ENCODE measurements at regions not wholly inside any gene's neighbourhood (a gene's known extent, or its start where the extent isn't known, plus 50 kb on each side); places are given as distances from the start of the nearest gene placed in this dataset.
A peak's percentile ranks its signal among the peaks of the same experiment; 100 is the strongest.

GRCh38 chr5:2335125-2335732 is 416.2 kb downstream of the IRX2 start:
- Histone ChIP-seq H2BK12ac (ENCODE audit: low read depth, low read length) (no peak overlapping the region), H2BK20ac (ENCODE audit: low read length) (no peak overlapping the region), H3K9ac (replicated peaks in 1 of 4; ENCODE audit: extremely low read depth in 1 of 4, low read depth in 3 of 4, low read length in 3 of 4) (no peak overlapping the region), H2BK120ac (replicated peaks; ENCODE audit: low read depth, low read length) (no peak overlapping the region), H3K14ac (ENCODE audit: insufficient read length) (no peak overlapping the region), H3K23ac (ENCODE audit: insufficient read length) (no peak overlapping the region), H3K4me2 (ENCODE audit: insufficient read depth in 1 of 2, low read depth in 2 of 2, low read length in 2 of 2) (no peak overlapping the region; a peak in 1 of 4 replicates), H2BK15ac (ENCODE audit: low read length) (no peak overlapping the region), H4K5ac (ENCODE audit: insufficient read length, low read depth, low read length) (no peak overlapping the region), H3K4ac (replicated peaks; ENCODE audit: insufficient read length, low read depth, low read length) (no peak overlapping the region), H3K9me3 (ENCODE audit: insufficient read depth in 2 of 2, low read depth in 1 of 2, low read length in 1 of 2) (no peaks in the 10 kb centered on the region), H3K36me3 (ENCODE audit: control insufficient read depth in 2 of 4, insufficient read depth in 4 of 4, low read length in 3 of 4) (no peaks in the 10 kb centered on the region; a peak in 2 of 8 replicates), H3K56ac (replicated peaks; ENCODE audit: insufficient read length, low read depth, low read length) (no peak overlapping the region), H3K27me3 (replicated peaks in 1 of 4; ENCODE audit: control insufficient read depth in 3 of 4, extremely low read depth in 1 of 4, insufficient read depth in 3 of 4, low read length in 3 of 4) (no peaks in the 10 kb centered on the region; a peak in 1 of 7 replicates), H3K23me2 (ENCODE audit: low read depth, low read length) (no peaks in the 10 kb centered on the region), H3K4me1 (replicated peaks in 1 of 4; ENCODE audit: control insufficient read depth in 3 of 4, insufficient read depth in 4 of 4, low read length in 3 of 4) (peaks cover 0 to 12% (median under 1%) of the 10 kb centered on the region in 4 experiments; a peak in 1 of 7 replicates), H2AFZ (ENCODE audit: low read length) (no peak overlapping the region), H2BK5ac (ENCODE audit: low read depth, low read length) (no peak overlapping the region), H3K79me1 (ENCODE audit: low read depth, low read length) (0 out of 2 replicates have a peak, but pooled peaks cover 2% of the 10 kb centered on the region), H2AK5ac (ENCODE audit: low read depth, low read length) (no peak overlapping the region), H4K91ac (replicated peaks; ENCODE audit: insufficient read length, low read length) (no peak overlapping the region), H3K4me3 (ENCODE audit: extremely low read depth in 1 of 4, insufficient read depth in 2 of 4, low read depth in 3 of 4, low read length in 4 of 4) (no peak overlapping the region), H4K8ac (ENCODE audit: extremely low read depth, insufficient read depth, low read length) (no peak overlapping the region), H3K79me2 (ENCODE audit: control insufficient read depth in 1 of 2, insufficient read depth in 2 of 2, low read length in 2 of 2) (no peaks in the 10 kb centered on the region; a peak in 1 of 4 replicates), H3K18ac (ENCODE audit: extremely low read depth, low read length) (peak overlapping the region; percentile 38), H4K20me1 (replicated peaks in 1 of 2; ENCODE audit: control insufficient read depth in 1 of 2, insufficient read depth in 2 of 2, low read length in 2 of 2) (peaks cover 0 to 6% of the 10 kb centered on the region in 2 experiments), H3K27ac (ENCODE audit: low read depth, low read length) (no peak overlapping the region)
- ChIA-PET POLR2A (ENCODE audit: partially characterized antibody) (no interaction called here), CTCF (ENCODE audit: partially characterized antibody) (no interaction called here)
- no peak for TF ChIP-seq KDM1A (IDR thresholded peaks at IDR 0.05; ENCODE audit: borderline replicate concordance, low read length)
- no peak for TF ChIP-seq SP1 (IDR thresholded peaks at IDR 0.05; ENCODE audit: low read depth, low read length)
- no peak for TF ChIP-seq SRF (IDR thresholded peaks at IDR 0.05; ENCODE audit: low read depth, low read length)
- TF ChIP-seq TBP (IDR thresholded peaks at IDR 0.05; ENCODE audit: low read depth, low read length) = no peak
- no peak for TF ChIP-seq CTBP2 (IDR thresholded peaks at IDR 0.05; ENCODE audit: borderline replicate concordance, insufficient read depth, insufficient read length, low read length)
- TF ChIP-seq TAF1 (IDR thresholded peaks at IDR 0.05; ENCODE audit: low read depth, low read length) = no peak
- no peak for TF ChIP-seq SP2 (IDR thresholded peaks at IDR 0.05; ENCODE audit: low read length)
- no peak for TF ChIP-seq RFX5 (IDR thresholded peaks at IDR 0.05; ENCODE audit: borderline replicate concordance, low read depth, low read length)
- no peak for TF ChIP-seq JUND (IDR thresholded peaks at IDR 0.05; ENCODE audit: low read length)
- no peak for TF ChIP-seq CREB1 (IDR thresholded peaks at IDR 0.05)
- TF ChIP-seq EZH2 (IDR thresholded peaks at IDR 0.05; ENCODE audit: low read depth, low read length, severe bottlenecking) = no peak
- TF ChIP-seq RAD21 (IDR thresholded peaks at IDR 0.05 in 1 of 2, conservative IDR thresholded peaks at IDR 0.05 in 1 of 2; ENCODE audit: low read depth in 2 of 2, low read length in 2 of 2) = no peak
- no peak for TF ChIP-seq ZNF274 (IDR thresholded peaks at IDR 0.05; ENCODE audit: borderline replicate concordance, extremely low read depth, low read length)
- TF ChIP-seq CHD1 (IDR thresholded peaks at IDR 0.05; ENCODE audit: low read depth, low read length) = no peak
- DNase-seq (ENCODE audit: low read depth in 1 of 2, low spot score in 2 of 2) (no peak), FAIRE-seq (no peak)
- 94% methylated on average over 21 of the region's 21 CpGs; no CpG with 5 or more reads in 1 of the 2 experiments for WGBS, 2 experiments (ENCODE audit: extremely low coverage in 1 of 2, insufficient coverage in 1 of 2, insufficient read length in 1 of 2, insufficient replicate concordance in 2 of 2, low coverage in 1 of 2, low lambda C conversion rate in 2 of 2, missing lambda C conversion rate in 1 of 2)

Data from H1 (cell line).